Adrenal gland (tissue), 5 donors: ENCODE measurements at regions not wholly inside any gene's neighbourhood (a gene's known extent, or its start where the extent isn't known, plus 50 kb on each side); places are given as distances from the start of the nearest gene placed in this dataset.

Experiments
- POLR2A ChIP-seq, 2 donors: fragments of 450-650 bp; IDR thresholded peaks; one replicate each; pipeline ENCODE4 v1.6.1; 2017; ENCODE audit warnings: antibody characterized with exemption in 2 of 2, mild to moderate bottlenecking in 2 of 2, moderate library complexity in 1 of 2
- TF ChIP-seq, protein P1 (sequence below), 6 experiments: fragments of 450-650 bp in 4 of 6; fragments of 200-600 bp in 2 of 6; sonication (generic) in 1 of 6; IDR thresholded peaks; 1 replicate in 5 of 6; 2 replicates in 1 of 6; pipeline versions ENCODE4 v1.5.1 to v1.8.0; 2016 to 2021; ENCODE audit warnings: antibody characterized with exemption in 6 of 6, mild to moderate bottlenecking in 2 of 6, moderate library complexity in 1 of 6
- donor health status: DM: no; HTN: no; CAD: no.

DNA sequence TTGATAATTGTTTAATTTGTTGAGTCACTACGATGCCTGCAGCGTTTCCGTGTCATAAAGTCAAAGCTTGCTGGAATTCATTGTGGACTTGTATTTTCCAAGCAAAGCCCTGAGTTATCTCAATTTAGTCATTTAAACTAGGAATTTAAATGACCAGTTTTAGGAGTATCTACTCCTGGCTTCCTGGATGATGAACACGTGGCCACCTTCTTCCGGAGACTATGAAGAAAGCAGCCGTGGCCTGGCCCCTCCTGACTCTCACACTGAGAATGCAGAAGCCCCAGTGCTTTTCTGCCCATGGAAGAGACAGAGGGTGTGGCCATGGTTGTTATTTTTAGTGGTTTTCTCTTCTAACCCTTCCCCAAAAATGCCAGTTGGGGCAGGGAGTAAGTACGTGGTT, 250.7 kb upstream of the GATB start:
- TF ChIP-seq, protein P1, sequence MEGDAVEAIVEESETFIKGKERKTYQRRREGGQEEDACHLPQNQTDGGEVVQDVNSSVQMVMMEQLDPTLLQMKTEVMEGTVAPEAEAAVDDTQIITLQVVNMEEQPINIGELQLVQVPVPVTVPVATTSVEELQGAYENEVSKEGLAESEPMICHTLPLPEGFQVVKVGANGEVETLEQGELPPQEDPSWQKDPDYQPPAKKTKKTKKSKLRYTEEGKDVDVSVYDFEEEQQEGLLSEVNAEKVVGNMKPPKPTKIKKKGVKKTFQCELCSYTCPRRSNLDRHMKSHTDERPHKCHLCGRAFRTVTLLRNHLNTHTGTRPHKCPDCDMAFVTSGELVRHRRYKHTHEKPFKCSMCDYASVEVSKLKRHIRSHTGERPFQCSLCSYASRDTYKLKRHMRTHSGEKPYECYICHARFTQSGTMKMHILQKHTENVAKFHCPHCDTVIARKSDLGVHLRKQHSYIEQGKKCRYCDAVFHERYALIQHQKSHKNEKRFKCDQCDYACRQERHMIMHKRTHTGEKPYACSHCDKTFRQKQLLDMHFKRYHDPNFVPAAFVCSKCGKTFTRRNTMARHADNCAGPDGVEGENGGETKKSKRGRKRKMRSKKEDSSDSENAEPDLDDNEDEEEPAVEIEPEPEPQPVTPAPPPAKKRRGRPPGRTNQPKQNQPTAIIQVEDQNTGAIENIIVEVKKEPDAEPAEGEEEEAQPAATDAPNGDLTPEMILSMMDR (IDR thresholded peaks at IDR 0.05), result no peak
- no peak for TF ChIP-seq POLR2A (IDR thresholded peaks at IDR 0.05)
